ACHN (cell line): ENCODE measurements at regions not wholly inside any gene's neighbourhood (a gene's known extent, or its start where the extent isn't known, plus 50 kb on each side); places are given as distances from the start of the nearest gene placed in this dataset.

Experiments
- DNase-seq: peaks from one replicate; pipeline ENCODE4 v3.0.0-alpha.2; 2015
- in situ Hi-C: cut with HindIII; loops from 2 replicates; pipeline ENCODE4 v1.10.0; 2017; ENCODE audit warnings: low sequenced_read_pairs, low pct_ligation_motif_present, low pct_unique_long_range_greater_than_20kb

- DNase-seq, result no peak
- in situ Hi-C loops, result no loop called here
These were observed 846.2 kb downstream of the SLC4A3 start for GRCh38 chr2:220473611-220474010.

GRCh38 chr2:220476877-220477276 is 849.4 kb downstream of the SLC4A3 start:
- in situ Hi-C loops, result no loop called here

GRCh38 chr2:220478305-220479058 is 851.1 kb downstream of the SLC4A3 start:
- no peak for DNase-seq
- in situ Hi-C loops, result no loop called here

More at GRCh38 chr2:220476877-220477276, 849.4 kb downstream of the SLC4A3 start:
- DNase-seq, result no peak

GRCh38 chr2:220482716-220483115 is 855.3 kb downstream of the SLC4A3 start:
- in situ Hi-C loops, result no loop called here
- DNase-seq, result no peak

GRCh38 chr2:220489121-220489520 is 861.7 kb downstream of the SLC4A3 start:
- no peak for DNase-seq
- in situ Hi-C loops, result no loop called here

- no peak for DNase-seq
- in situ Hi-C loops, result no loop called here
These were observed 864.2 kb downstream of the SLC4A3 start for GRCh38 chr2:220491670-220492069.

- DNase-seq, result no peak
- in situ Hi-C loops, result no loop called here
These were observed 866.6 kb downstream of the SLC4A3 start for GRCh38 chr2:220493871-220494525.

GRCh38 chr2:220496513-220496912 is 869.1 kb downstream of the SLC4A3 start:
- DNase-seq, result no peak
- in situ Hi-C loops, result no loop called here

- in situ Hi-C loops, result no loop called here
- DNase-seq, result peak; percentile 55
These were observed 871.8 kb downstream of the SLC4A3 start for GRCh38 chr2:220499225-220499624.

- in situ Hi-C loops, result no loop called here
- no peak for DNase-seq
These were observed 875.1 kb downstream of the SLC4A3 start for GRCh38 chr2:220502539-220502938.

- in situ Hi-C loops, result no loop called here
- no peak for DNase-seq
These were observed 876.0 kb downstream of the SLC4A3 start for GRCh38 chr2:220503431-220503830.

- peak; percentile 11 for DNase-seq
- in situ Hi-C loops, result no loop called here
These were observed 877.6 kb downstream of the SLC4A3 start for GRCh38 chr2:220504938-220505503.

GRCh38 chr2:220506466-220506865 is 879.0 kb downstream of the SLC4A3 start:
- DNase-seq, result no peak
- in situ Hi-C loops, result no loop called here

GRCh38 chr2:220509096-220509757 is 881.8 kb downstream of the SLC4A3 start:
- no peak for DNase-seq
- in situ Hi-C loops, result no loop called here

GRCh38 chr2:220509966-220510365 is 882.5 kb downstream of the SLC4A3 start:
- in situ Hi-C loops, result no loop called here
- no peak for DNase-seq

- in situ Hi-C loops, result no loop called here
These were observed 883.2 kb downstream of the SLC4A3 start for GRCh38 chr2:220510668-220511067.

GRCh38 chr2:220512419-220512818 is 885.0 kb downstream of the SLC4A3 start:
- in situ Hi-C loops, result no loop called here
- DNase-seq, result peak; percentile 40

More at GRCh38 chr2:220510668-220511067, 883.2 kb downstream of the SLC4A3 start:
- DNase-seq, result no peak

GRCh38 chr2:220513573-220514288 is 886.3 kb downstream of the SLC4A3 start:
- DNase-seq, result no peak
- in situ Hi-C loops, result no loop called here

- DNase-seq, result no peak
- in situ Hi-C loops, result no loop called here
These were observed 894.1 kb downstream of the SLC4A3 start for GRCh38 chr2:220521551-220521950.
